ENCODE measurements at regions not wholly inside any gene's neighbourhood (a gene's known extent, or its start where the extent isn't known, plus 50 kb on each side); places are given as distances from the start of the nearest gene placed in this dataset.

GRCh38 chr5:148739023-148739422 lies 84.7 kb upstream of the HTR4 start:
- H3K4me1 ChIP-seq (ENCODE audit: control insufficient read depth in 1 of 2, insufficient read depth in 2 of 2, low read length in 2 of 2), result peaks cover 27 to 33% of the 10 kb centered on the region in 2 donors
- no CpG with 5 or more reads among the region's 5 CpGs for WGBS (ENCODE audit: insufficient coverage)
- H2AFZ ChIP-seq (ENCODE audit: insufficient read depth, low read depth, low read length, poor library complexity, severe bottlenecking), result peak overlapping the region; percentile 58
- no peak for TF ChIP-seq CTCF (IDR thresholded peaks at IDR 0.05)
- peak overlapping the region in 1 of 3 experiments; percentile 62 for H3K4me3 ChIP-seq (replicated peaks in 1 of 3; ENCODE audit: low read depth in 2 of 3, low read length in 3 of 3)
- no peaks in the 10 kb centered on the region for H3K9me3 ChIP-seq (replicated peaks in 1 of 2; ENCODE audit: control insufficient read depth in 1 of 2, insufficient read depth in 1 of 2, low read length in 2 of 2)
- Mint-ChIP-seq H3K27ac (peak overlapping the region in 1 of 7 donors; percentile 13), H3K9me3 (no peaks in the 10 kb centered on the region), H3K4me3 (no peak overlapping the region), H3K4me1 (peaks cover 35% of the 10 kb centered on the region), H3K27me3 (ENCODE audit: low read depth in 3 of 3) (peaks cover 0 to 3% (median 1%) of the 10 kb centered on the region in 3 donors), H3K36me3 (peaks cover 0 to 1% of the 10 kb centered on the region in 2 donors)
- intact Hi-C loops (cut with micrococcal nuclease), result loop anchor here (10.0 kb wide), 2 partner anchors 216 to 296 kb away; no protein-coding TSS in a partner anchor
- no peak for DNase-seq
- no peak overlapping the region for H3K9ac ChIP-seq (ENCODE audit: insufficient read depth, low read length, poor library complexity, severe bottlenecking)
- H4K20me1 ChIP-seq (ENCODE audit: insufficient read depth, low read length), result no peaks in the 10 kb centered on the region
- no peak overlapping the region for H3K4me2 ChIP-seq (replicated peaks; ENCODE audit: extremely low read depth, low read length, poor library complexity, severe bottlenecking)
- H3K27me3 ChIP-seq (ENCODE audit: control insufficient read depth in 2 of 2, insufficient read depth in 2 of 2, low read length in 2 of 2), result no peaks in the 10 kb centered on the region
- H3K36me3 ChIP-seq (replicated peaks in 1 of 2; ENCODE audit: control insufficient read depth in 1 of 2, insufficient read depth in 2 of 2, low read length in 2 of 2), result no peaks in the 10 kb centered on the region
- no peaks in the 10 kb centered on the region for H3K79me2 ChIP-seq (ENCODE audit: insufficient read depth, low read length)
- peak overlapping the region in 1 of 2 donors; percentile 85 for H3K27ac ChIP-seq (ENCODE audit: low read depth in 1 of 2, low read length in 2 of 2)

GRCh38 chr5:148739524-148739923 lies 85.2 kb upstream of the HTR4 start:
- H3K27me3 ChIP-seq (ENCODE audit: control insufficient read depth in 2 of 2, insufficient read depth in 2 of 2, low read length in 2 of 2), result no peaks in the 10 kb centered on the region
- H3K4me3 ChIP-seq (replicated peaks in 1 of 3; ENCODE audit: low read depth in 2 of 3, low read length in 3 of 3), result peak overlapping the region in 1 of 3 experiments; percentile 62
- Mint-ChIP-seq H3K27me3 (ENCODE audit: low read depth in 3 of 3) (peaks cover 0 to 3% (median 1%) of the 10 kb centered on the region in 3 donors), H3K4me3 (peak overlapping the region in 1 of 2 donors; percentile 88), H3K27ac (peak overlapping the region in 4 of 7 donors; percentile 17 to 90 (median 71)), H3K9me3 (no peaks in the 10 kb centered on the region), H3K36me3 (peaks cover 0 to 1% of the 10 kb centered on the region in 2 donors), H3K4me1 (peaks cover 35% of the 10 kb centered on the region)
- no peak overlapping the region for H3K9ac ChIP-seq (ENCODE audit: insufficient read depth, low read length, poor library complexity, severe bottlenecking)
- H2AFZ ChIP-seq (ENCODE audit: insufficient read depth, low read depth, low read length, poor library complexity, severe bottlenecking), result peak overlapping the region; percentile 58
- intact Hi-C loops (cut with micrococcal nuclease), result loop anchor here (10.0 kb wide), 2 partner anchors 215 to 295 kb away; no protein-coding TSS in a partner anchor
- no peaks in the 10 kb centered on the region for H3K36me3 ChIP-seq (replicated peaks in 1 of 2; ENCODE audit: control insufficient read depth in 1 of 2, insufficient read depth in 2 of 2, low read length in 2 of 2)
- no peaks in the 10 kb centered on the region for H3K79me2 ChIP-seq (ENCODE audit: insufficient read depth, low read length)
- WGBS (ENCODE audit: insufficient coverage), result no CpG with 5 or more reads among the region's 2 CpGs
- TF ChIP-seq CTCF (IDR thresholded peaks at IDR 0.05), result no peak
- H3K27ac ChIP-seq (ENCODE audit: low read depth in 1 of 2, low read length in 2 of 2), result peak overlapping the region in 1 of 2 donors; percentile 85
- H3K4me2 ChIP-seq (replicated peaks; ENCODE audit: extremely low read depth, low read length, poor library complexity, severe bottlenecking), result peak overlapping the region; percentile 72
- no peak for DNase-seq
- no peaks in the 10 kb centered on the region for H3K9me3 ChIP-seq (replicated peaks in 1 of 2; ENCODE audit: control insufficient read depth in 1 of 2, insufficient read depth in 1 of 2, low read length in 2 of 2)
- no peaks in the 10 kb centered on the region for H4K20me1 ChIP-seq (ENCODE audit: insufficient read depth, low read length)
- H3K4me1 ChIP-seq (ENCODE audit: control insufficient read depth in 1 of 2, insufficient read depth in 2 of 2, low read length in 2 of 2), result peaks cover 27 to 29% of the 10 kb centered on the region in 2 donors

All from CD14-positive monocyte (primary cell).